NB4 (cell line): ENCODE measurements at regions not wholly inside any gene's neighbourhood (a gene's known extent, or its start where the extent isn't known, plus 50 kb on each side); places are given as distances from the start of the nearest gene placed in this dataset.

Source experiments
- DNase-seq: peaks from one replicate; pipeline ENCODE4 v3.0.0; 2010; ENCODE audit warnings: low read depth
- H3K4me3 ChIP-seq: one replicate; pipeline ENCODE4 v1.5.1; 2011; ENCODE audit warnings: mild to moderate bottlenecking, low read depth, low read length, moderate library complexity
- MYC ChIP-seq: IDR thresholded peaks from 2 replicates; pipeline ENCODE4 v1.6.1; 2011; ENCODE audit warnings: low read depth, low read length
- POLR2A ChIP-seq: IDR thresholded peaks from 2 replicates; pipeline ENCODE4 v1.6.1; 2011; ENCODE audit warnings: mild to moderate bottlenecking; ENCODE audit not compliant: insufficient read length; ENCODE audit errors: extremely low read depth
- TF ChIP-seq, protein P1 (sequence below): IDR thresholded peaks from 2 replicates; pipeline ENCODE4 v1.6.1; 2011; ENCODE audit warnings: low read depth, low read length
- TF ChIP-seq, protein P2 (sequence below): IDR thresholded peaks from one replicate; pipeline ENCODE4 v1.5.1; 2012; ENCODE audit warnings: low read depth, low read length

DNA sequence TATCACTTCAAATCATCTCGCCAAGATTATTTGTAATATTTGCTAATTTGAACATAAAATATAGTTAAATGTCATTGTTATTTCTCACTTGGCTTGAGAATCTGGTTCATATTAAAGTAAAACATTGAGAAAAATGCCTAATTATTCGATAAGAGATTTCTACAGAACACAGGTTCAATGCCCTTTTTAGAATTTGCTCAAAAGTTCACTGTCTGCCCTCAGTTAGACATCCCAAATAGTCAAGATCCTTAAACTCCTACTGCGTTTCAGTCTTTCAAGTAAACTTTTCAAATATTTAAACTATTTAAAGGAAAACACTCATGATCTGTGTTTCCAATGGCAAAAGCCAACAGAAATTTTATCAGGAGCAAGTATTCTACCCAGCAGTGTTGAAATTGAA, 204.1 kb upstream of the AGTR1 start:
- TF ChIP-seq POLR2A = no peak
- no peak for TF ChIP-seq MYC
- TF ChIP-seq, protein P1, sequence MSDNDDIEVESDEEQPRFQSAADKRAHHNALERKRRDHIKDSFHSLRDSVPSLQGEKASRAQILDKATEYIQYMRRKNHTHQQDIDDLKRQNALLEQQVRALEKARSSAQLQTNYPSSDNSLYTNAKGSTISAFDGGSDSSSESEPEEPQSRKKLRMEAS = no peak
- TF ChIP-seq, protein P2, sequence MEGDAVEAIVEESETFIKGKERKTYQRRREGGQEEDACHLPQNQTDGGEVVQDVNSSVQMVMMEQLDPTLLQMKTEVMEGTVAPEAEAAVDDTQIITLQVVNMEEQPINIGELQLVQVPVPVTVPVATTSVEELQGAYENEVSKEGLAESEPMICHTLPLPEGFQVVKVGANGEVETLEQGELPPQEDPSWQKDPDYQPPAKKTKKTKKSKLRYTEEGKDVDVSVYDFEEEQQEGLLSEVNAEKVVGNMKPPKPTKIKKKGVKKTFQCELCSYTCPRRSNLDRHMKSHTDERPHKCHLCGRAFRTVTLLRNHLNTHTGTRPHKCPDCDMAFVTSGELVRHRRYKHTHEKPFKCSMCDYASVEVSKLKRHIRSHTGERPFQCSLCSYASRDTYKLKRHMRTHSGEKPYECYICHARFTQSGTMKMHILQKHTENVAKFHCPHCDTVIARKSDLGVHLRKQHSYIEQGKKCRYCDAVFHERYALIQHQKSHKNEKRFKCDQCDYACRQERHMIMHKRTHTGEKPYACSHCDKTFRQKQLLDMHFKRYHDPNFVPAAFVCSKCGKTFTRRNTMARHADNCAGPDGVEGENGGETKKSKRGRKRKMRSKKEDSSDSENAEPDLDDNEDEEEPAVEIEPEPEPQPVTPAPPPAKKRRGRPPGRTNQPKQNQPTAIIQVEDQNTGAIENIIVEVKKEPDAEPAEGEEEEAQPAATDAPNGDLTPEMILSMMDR = no peak
- no peak for DNase-seq
- no peak overlapping the region for H3K4me3 ChIP-seq

DNA sequence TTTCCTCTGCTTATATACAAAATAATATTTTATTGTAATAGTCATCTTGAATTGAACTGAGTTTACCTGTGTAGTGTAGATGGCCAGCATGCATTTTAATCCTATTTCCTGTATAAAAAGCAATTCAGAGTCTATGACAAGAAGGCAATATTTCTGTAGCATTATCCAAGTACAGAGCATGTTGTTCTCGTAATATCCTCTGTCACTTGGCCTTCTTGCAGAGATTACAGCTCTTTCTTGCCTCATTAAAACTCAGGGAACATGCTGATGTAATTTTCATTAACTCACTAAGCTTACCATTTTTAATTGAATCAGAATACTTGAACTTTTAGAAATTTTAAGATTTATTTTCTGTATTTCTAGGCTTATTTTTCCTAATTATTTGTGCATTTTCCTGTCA, 203.3 kb upstream of the AGTR1 start:
- TF ChIP-seq, protein P1 = no peak
- TF ChIP-seq POLR2A (no peak), MYC (no peak)
- TF ChIP-seq, protein P2 = no peak
- no peak for DNase-seq
- no peak overlapping the region for H3K4me3 ChIP-seq

DNA sequence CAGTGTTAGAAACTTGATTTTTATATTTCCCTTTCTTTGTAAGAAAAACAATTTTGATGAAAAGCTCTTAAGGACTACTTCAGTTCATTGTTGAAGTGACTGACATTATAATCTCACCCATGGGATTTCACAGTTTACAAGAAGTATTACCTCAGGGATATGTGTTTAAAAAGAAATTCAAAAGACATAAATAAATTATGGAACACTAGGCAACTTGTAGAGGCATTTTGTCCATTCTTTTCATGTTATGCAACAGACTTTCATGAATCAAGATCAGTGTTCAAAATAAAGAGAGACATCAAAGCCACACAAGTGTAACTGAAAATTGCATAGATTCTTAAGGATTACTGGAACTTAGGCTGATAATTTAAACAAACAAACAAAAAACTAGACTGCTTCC, 196.8 kb upstream of the AGTR1 start:
- no peak overlapping the region for H3K4me3 ChIP-seq
- no peak for DNase-seq
- TF ChIP-seq POLR2A (no peak), MYC (no peak)
- TF ChIP-seq, protein P1 = no peak
- TF ChIP-seq, protein P2 = no peak

DNA sequence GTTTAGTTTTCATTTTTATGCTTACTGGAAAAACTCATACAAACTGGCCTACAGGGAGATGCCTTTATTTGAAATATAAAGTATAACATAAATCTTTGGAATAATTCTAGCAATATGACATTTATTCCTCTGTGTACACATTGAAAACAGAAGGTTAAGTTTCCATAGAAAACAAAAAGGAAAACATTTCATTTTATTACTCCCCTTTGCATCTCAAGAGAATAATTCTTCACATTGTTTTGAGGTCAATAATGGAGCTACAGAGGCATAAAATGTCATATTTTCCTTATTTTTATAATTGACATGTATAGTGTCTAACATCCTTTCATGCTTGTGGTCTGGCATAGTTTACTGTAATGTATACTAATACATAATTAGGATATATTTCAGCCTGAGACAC, 187.6 kb upstream of the AGTR1 start:
- H3K4me3 ChIP-seq = no peak overlapping the region
- TF ChIP-seq, protein P2 = no peak
- TF ChIP-seq POLR2A = no peak
- TF ChIP-seq MYC = no peak
- TF ChIP-seq, protein P1 = no peak
- no peak for DNase-seq

DNA sequence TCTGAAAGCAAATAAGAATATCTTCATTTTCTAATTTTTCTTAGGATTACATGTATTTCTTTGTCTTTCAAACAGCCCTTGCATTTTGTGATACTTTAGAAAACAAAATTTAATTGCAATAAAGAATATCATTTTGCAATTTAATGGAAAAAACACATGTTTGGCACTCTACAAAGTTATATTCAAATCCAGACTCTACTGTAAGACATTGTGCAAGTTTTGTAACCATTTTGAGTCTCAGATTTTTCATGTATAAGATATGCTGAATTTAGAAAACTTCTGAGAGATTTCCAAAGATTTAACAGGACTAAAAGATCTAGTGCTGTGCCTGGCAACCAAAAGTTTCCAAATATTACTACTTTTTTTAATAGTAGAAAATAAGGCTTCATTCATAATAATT, 187.1 kb upstream of the AGTR1 start:
- TF ChIP-seq POLR2A = no peak
- no peak overlapping the region for H3K4me3 ChIP-seq
- no peak for DNase-seq

DNA sequence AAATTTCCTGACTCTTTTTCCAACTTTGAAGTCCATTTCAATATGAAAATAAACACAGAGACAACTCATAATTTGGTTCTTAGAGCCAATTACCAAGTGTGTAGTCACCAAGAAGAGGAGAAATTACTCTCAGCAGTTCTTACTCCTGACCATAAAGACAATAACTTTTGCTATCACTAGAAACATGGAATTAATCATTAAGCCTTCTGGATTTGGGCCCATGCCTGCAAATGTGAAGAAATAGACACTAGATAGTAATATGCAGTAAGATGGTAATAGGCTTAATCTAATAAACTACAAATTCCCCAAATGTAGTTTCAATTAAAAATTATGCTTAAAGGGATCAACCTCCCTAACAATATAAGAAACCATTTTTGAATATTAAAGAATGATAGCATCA, 185.1 kb upstream of the AGTR1 start:
- no peak overlapping the region for H3K4me3 ChIP-seq
- TF ChIP-seq MYC = no peak
- TF ChIP-seq, protein P2 = no peak
- DNase-seq = no peak
